KMS-11 (cell line): ENCODE measurements at regions not wholly inside any gene's neighbourhood (a gene's known extent, or its start where the extent isn't known, plus 50 kb on each side); places are given as distances from the start of the nearest gene placed in this dataset.

Source experiments
- H2AFZ ChIP-seq: fragments of 200-600 bp; sonication (generic); 2 replicates; pipeline ENCODE4 v1.6.1; 2016; ENCODE audit warnings: antibody characterized with exemption, mixed run types, low read depth
- H3K27ac ChIP-seq: fragments of 200-600 bp; sonication (generic); 2 replicates; pipeline ENCODE4 v1.6.1; 2016; ENCODE audit warnings: mild to moderate bottlenecking, mixed run types
- H3K27me3 ChIP-seq: fragments of 200-600 bp; sonication (generic); 2 replicates; pipeline ENCODE4 v1.6.1; 2017; ENCODE audit warnings: mild to moderate bottlenecking, low read depth, mixed run types, moderate library complexity; ENCODE audit not compliant: insufficient read depth
- H3K36me3 ChIP-seq: fragments of 200-600 bp; sonication (generic); 2 replicates; pipeline ENCODE4 v1.6.1; 2017; ENCODE audit warnings: mild to moderate bottlenecking, mixed run types; ENCODE audit not compliant: insufficient read depth
- H3K4me1 ChIP-seq: fragments of 200-600 bp; sonication (generic); 2 replicates; pipeline ENCODE4 v1.6.1; 2016; ENCODE audit warnings: mild to moderate bottlenecking, low read depth, mixed run types; ENCODE audit not compliant: poor library complexity, severe bottlenecking
- H3K4me2 ChIP-seq: fragments of 200-600 bp; sonication (generic); 2 replicates; pipeline ENCODE4 v1.7.0; 2016; ENCODE audit warnings: mild to moderate bottlenecking, mixed run types
- H3K4me3 ChIP-seq: fragments of 200-600 bp; sonication (generic); IDR thresholded peaks from 2 replicates; pipeline ENCODE4 v1.6.1; 2017; ENCODE audit warnings: low read depth, low read length, mixed read lengths; ENCODE audit not compliant: insufficient read depth
- H3K79me2 ChIP-seq: fragments of 200-600 bp; sonication (generic); 2 replicates; pipeline ENCODE4 v1.6.1; 2016; ENCODE audit warnings: low read depth, mixed run types; ENCODE audit not compliant: insufficient read depth
- H3K9ac ChIP-seq: fragments of 200-600 bp; sonication (generic); 2 replicates; pipeline ENCODE4 v1.6.1; 2016; ENCODE audit warnings: mild to moderate bottlenecking, mixed run types
- H4K20me1 ChIP-seq: fragments of 200-600 bp; sonication (generic); 2 replicates; pipeline ENCODE4 v1.6.1; 2016; ENCODE audit warnings: mild to moderate bottlenecking, mixed run types; ENCODE audit not compliant: insufficient read depth
- TF ChIP-seq, protein P1 (sequence below): fragments of 200-600 bp; sonication (generic); conservative IDR thresholded peaks from 2 replicates; pipeline ENCODE4 v1.6.1; 2017; ENCODE audit warnings: low read depth, mild to moderate bottlenecking, antibody characterized with exemption, low read length, moderate library complexity, mixed read lengths

DNA sequence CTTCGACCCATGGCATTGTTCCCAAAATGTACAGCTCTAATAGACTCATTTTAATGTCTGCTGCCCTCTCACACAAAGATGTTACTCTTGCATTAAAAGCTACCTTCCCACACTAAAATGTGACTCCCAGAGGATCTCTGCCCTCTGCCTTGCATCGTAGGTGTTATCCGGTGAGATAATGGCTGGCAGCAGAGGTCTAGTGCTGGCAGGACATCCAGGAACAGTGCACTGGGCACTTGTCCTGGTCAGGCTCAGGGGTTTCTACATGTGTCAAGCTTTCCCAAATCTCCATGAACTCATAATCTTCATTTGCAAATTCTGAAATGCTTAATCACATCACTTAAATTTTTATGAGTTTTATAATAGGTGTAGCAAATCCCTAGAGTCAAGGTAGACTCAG lies 310.6 kb downstream of the LRRIQ3 start:
- Histone ChIP-seq H2AFZ (no peak overlapping the region), H3K27me3 (no peaks in the 10 kb centered on the region), H3K27ac (no peak overlapping the region), H3K4me1 (no peaks in the 10 kb centered on the region), H4K20me1 (no peaks in the 10 kb centered on the region), H3K9ac (no peak overlapping the region), H3K79me2 (no peaks in the 10 kb centered on the region), H3K4me3 (no peak overlapping the region), H3K4me2 (no peak overlapping the region), H3K36me3 (no peaks in the 10 kb centered on the region)
- TF ChIP-seq, protein P1, sequence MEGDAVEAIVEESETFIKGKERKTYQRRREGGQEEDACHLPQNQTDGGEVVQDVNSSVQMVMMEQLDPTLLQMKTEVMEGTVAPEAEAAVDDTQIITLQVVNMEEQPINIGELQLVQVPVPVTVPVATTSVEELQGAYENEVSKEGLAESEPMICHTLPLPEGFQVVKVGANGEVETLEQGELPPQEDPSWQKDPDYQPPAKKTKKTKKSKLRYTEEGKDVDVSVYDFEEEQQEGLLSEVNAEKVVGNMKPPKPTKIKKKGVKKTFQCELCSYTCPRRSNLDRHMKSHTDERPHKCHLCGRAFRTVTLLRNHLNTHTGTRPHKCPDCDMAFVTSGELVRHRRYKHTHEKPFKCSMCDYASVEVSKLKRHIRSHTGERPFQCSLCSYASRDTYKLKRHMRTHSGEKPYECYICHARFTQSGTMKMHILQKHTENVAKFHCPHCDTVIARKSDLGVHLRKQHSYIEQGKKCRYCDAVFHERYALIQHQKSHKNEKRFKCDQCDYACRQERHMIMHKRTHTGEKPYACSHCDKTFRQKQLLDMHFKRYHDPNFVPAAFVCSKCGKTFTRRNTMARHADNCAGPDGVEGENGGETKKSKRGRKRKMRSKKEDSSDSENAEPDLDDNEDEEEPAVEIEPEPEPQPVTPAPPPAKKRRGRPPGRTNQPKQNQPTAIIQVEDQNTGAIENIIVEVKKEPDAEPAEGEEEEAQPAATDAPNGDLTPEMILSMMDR, result no peak

DNA sequence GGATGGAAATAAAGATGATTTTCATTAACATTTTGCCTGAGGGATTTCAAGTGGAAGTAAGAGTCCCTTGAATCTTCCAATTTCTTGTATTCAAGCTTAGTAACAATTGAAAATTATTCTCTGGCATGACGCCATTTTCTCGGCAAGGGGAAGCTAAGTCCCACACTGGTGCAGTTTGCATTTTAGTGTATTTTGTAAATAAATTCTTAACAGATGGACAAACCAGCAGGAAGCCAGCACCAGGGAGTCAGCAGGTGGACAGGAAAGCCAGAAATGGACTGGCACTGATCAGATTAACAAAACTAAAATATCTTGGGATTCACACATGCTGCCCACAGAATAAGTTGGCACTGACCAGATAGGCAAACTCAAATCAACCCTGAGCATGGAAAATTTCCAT lies 311.3 kb downstream of the LRRIQ3 start:
- no peaks in the 10 kb centered on the region for H3K4me1 ChIP-seq
- no peak overlapping the region for H2AFZ ChIP-seq
- no peak overlapping the region for H3K9ac ChIP-seq

DNA sequence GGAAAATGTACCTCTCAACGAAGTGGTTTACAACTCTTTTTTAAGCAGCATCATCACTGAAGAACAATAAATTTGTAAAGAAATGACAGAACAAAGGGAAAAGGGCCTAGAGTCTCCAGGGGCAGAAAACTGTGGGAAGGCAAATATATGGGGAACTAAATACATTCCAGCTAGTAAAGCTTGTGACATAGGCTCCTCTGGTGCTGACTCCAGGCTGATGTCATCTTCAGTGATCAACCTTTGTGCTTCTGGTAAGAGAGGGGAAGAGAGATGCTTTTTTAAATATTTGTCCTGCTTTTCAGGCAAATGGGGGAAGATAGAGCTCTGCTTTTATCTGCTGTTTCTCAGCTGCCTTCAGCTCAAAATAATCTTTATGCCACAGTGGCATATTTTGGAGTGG lies 323.2 kb downstream of the LRRIQ3 start:
- Histone ChIP-seq H3K4me3 (no peak overlapping the region), H3K27me3 (no peaks in the 10 kb centered on the region)
- TF ChIP-seq, protein P1, result no peak

More for the DNA sequence above, 311.3 kb downstream of the LRRIQ3 start:
- Histone ChIP-seq H4K20me1 (no peaks in the 10 kb centered on the region), H3K36me3 (no peaks in the 10 kb centered on the region), H3K4me3 (no peak overlapping the region), H3K27ac (no peak overlapping the region), H3K4me2 (no peak overlapping the region), H3K27me3 (no peaks in the 10 kb centered on the region), H3K79me2 (no peaks in the 10 kb centered on the region)
- TF ChIP-seq, protein P1, result no peak

GRCh38 chr1:73868810-73869336 lies 329.1 kb downstream of the LRRIQ3 start:
- Histone ChIP-seq H3K36me3 (no peaks in the 10 kb centered on the region), H3K27me3 (no peaks in the 10 kb centered on the region), H2AFZ (no peak overlapping the region), H3K4me1 (no peaks in the 10 kb centered on the region), H4K20me1 (no peaks in the 10 kb centered on the region), H3K4me3 (no peak overlapping the region), H3K4me2 (no peak overlapping the region), H3K9ac (no peak overlapping the region), H3K79me2 (no peaks in the 10 kb centered on the region), H3K27ac (no peak overlapping the region)
- TF ChIP-seq, protein P1, result no peak

More for the DNA sequence above, 323.2 kb downstream of the LRRIQ3 start:
- no peaks in the 10 kb centered on the region for H4K20me1 ChIP-seq
- H3K4me2 ChIP-seq, result no peak overlapping the region
- no peak overlapping the region for H2AFZ ChIP-seq
- H3K36me3 ChIP-seq, result no peaks in the 10 kb centered on the region
- no peak overlapping the region for H3K27ac ChIP-seq
- no peaks in the 10 kb centered on the region for H3K4me1 ChIP-seq
- H3K79me2 ChIP-seq, result no peaks in the 10 kb centered on the region
- H3K9ac ChIP-seq, result no peak overlapping the region

DNA sequence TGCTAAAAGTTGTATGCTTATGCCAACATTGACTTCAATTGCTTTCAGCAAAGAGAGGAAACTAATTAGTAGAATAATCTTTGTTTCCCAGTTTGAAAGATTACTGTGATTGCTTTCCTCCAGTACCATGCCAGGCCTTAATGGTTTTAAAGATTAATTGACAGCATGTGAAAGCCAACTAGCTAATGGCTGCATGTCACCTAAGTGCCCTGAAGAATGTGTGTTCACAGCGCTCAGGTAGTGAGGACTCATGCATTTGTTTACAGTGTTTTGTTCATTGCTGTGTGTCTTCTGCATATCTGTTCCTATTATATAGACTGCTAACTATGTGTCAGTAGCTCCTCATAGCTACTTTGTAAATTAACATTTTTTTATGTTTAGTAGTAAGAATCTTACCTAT lies 335.6 kb downstream of the LRRIQ3 start:
- Histone ChIP-seq H3K79me2 (no peaks in the 10 kb centered on the region), H3K4me3 (no peak overlapping the region), H3K27me3 (no peaks in the 10 kb centered on the region), H3K27ac (no peak overlapping the region), H3K4me1 (no peaks in the 10 kb centered on the region), H4K20me1 (no peaks in the 10 kb centered on the region), H3K9ac (no peak overlapping the region), H2AFZ (no peak overlapping the region), H3K36me3 (no peaks in the 10 kb centered on the region), H3K4me2 (no peak overlapping the region)
- TF ChIP-seq, protein P1, result no peak
